B cell (primary cell): ENCODE measurements at regions not wholly inside any gene's neighbourhood (a gene's known extent, or its start where the extent isn't known, plus 50 kb on each side); places are given as distances from the start of the nearest gene placed in this dataset.

ENCODE experiments used
- ATAC-seq: fragments of 200-7000 bp; cut with Tn5 transposase; one replicate; pipeline ENCODE4 v1.10.0; 2021; ENCODE audit warnings: low read depth, mild to moderate bottlenecking, moderate number of reproducible peaks, moderate library complexity
- CTCF ChIA-PET: fragments of 350-600 bp; sonication (Branson Sonifier 250); formaldehyde crosslinking; loops from one replicate; lab custom pipeline; 2021; ENCODE audit warnings: antibody characterized with exemption, inconsistent platforms; lab: Charles Lee
- POLR2A ChIA-PET: fragments of 350-600 bp; sonication (Branson Sonifier 250); formaldehyde crosslinking; loops from one replicate; lab custom pipeline; 2021; ENCODE audit warnings: antibody characterized with exemption; lab: Charles Lee
- DNase-seq: peaks from one replicate; pipeline ENCODE4 v3.0.0; 2013
- H2AFZ ChIP-seq: 2 replicates; pipeline ENCODE4 v1.6.1; 2012; ENCODE audit warnings: mild to moderate bottlenecking, low read depth, low read length; ENCODE audit not compliant: insufficient read depth, poor library complexity, severe bottlenecking
- H3K27ac ChIP-seq, 2 donors: 1 replicate in 1 of 2; 2 replicates in 1 of 2; pipeline ENCODE4 v1.5.1; 2012 to 2013; ENCODE audit warnings: low read length in 2 of 2, mild to moderate bottlenecking in 2 of 2, moderate library complexity in 1 of 2
- H3K27me3 ChIP-seq, 4 experiments: fragments of 200-600 bp in 1 of 4; sonication (generic) in 1 of 4; replicated peaks in 1 of 4; 1 replicate in 2 of 4; 2 replicates in 2 of 4; pipeline versions ENCODE4 v1.6.1 to v1.7.0; 2013 to 2016; ENCODE audit warnings: low read length in 3 of 4, mild to moderate bottlenecking in 2 of 4, mixed read lengths in 1 of 4, moderate library complexity in 1 of 4; ENCODE audit not compliant: insufficient read depth in 4 of 4, control insufficient read depth in 3 of 4; ENCODE audit errors: control extremely low read depth in 1 of 4
- H3K36me3 ChIP-seq, 2 experiments: replicated peaks in 1 of 2; 1 replicate in 1 of 2; 2 replicates in 1 of 2; pipeline versions ENCODE4 v1.6.1 to v1.7.1; 2013; ENCODE audit warnings: low read length in 1 of 2; ENCODE audit not compliant: insufficient read depth in 2 of 2, control insufficient read depth in 1 of 2; ENCODE audit errors: control extremely low read depth in 1 of 2, extremely low read depth in 1 of 2
- H3K4me1 ChIP-seq, 2 donors: fragments of 200-600 bp in 1 of 2; sonication (generic) in 1 of 2; 1 replicate in 1 of 2; 2 replicates in 1 of 2; pipeline versions ENCODE4 v1.5.1 to v1.6.1; 2013 to 2017; ENCODE audit warnings: low read length in 2 of 2; ENCODE audit not compliant: control insufficient read depth in 2 of 2, insufficient read depth in 2 of 2
- H3K4me2 ChIP-seq: replicated peaks from 2 replicates; pipeline ENCODE3; 2012; ENCODE audit warnings: mild to moderate bottlenecking, low read depth, low read length; ENCODE audit not compliant: poor library complexity, severe bottlenecking
- H3K4me3 ChIP-seq, 5 experiments: fragments of 200-600 bp in 1 of 5; sonication (generic) in 1 of 5; 1 replicate in 3 of 5; 2 replicates in 2 of 5; pipeline versions ENCODE4 v1.5.1 to v1.7.0; 2011 to 2016; ENCODE audit warnings: low read length in 4 of 5, mild to moderate bottlenecking in 4 of 5, low read depth in 2 of 5, control low read depth in 1 of 5, moderate library complexity in 1 of 5; ENCODE audit not compliant: insufficient read depth in 1 of 5; ENCODE audit errors: control extremely low read depth in 1 of 5, extremely low read depth in 1 of 5
- H3K79me2 ChIP-seq: fragments of 200-600 bp; sonication (generic); one replicate; pipeline ENCODE4 v1.6.0; 2016; ENCODE audit warnings: low read length; ENCODE audit not compliant: control insufficient read depth, insufficient read depth
- H3K9ac ChIP-seq: fragments of 200-600 bp; sonication (generic); 2 replicates; pipeline ENCODE4 v1.6.1; 2017; ENCODE audit warnings: mild to moderate bottlenecking, low read length, moderate library complexity
- H3K9me3 ChIP-seq, 3 donors: one replicate each; pipeline versions ENCODE4 v1.6.1 to v1.7.1; 2013; ENCODE audit warnings: low read length in 2 of 3; ENCODE audit not compliant: control insufficient read depth in 2 of 3, insufficient read depth in 1 of 3; ENCODE audit errors: control extremely low read depth in 1 of 3
- H4K20me1 ChIP-seq: 2 replicates; pipeline ENCODE4 v1.6.0; 2012; ENCODE audit warnings: mild to moderate bottlenecking, low read length; ENCODE audit not compliant: insufficient read depth, control insufficient read depth, poor library complexity, severe bottlenecking
- H3K27ac Mint-ChIP-seq: one replicate; pipeline ENCODE4 v1.8.0; 2021; ENCODE audit warnings: mixed read lengths
- H3K27me3 Mint-ChIP-seq: one replicate; pipeline ENCODE4 v1.8.0; 2021; ENCODE audit warnings: mixed read lengths
- H3K4me1 Mint-ChIP-seq: one replicate; pipeline ENCODE4 v1.8.0; 2021; ENCODE audit warnings: mixed read lengths
- H3K4me3 Mint-ChIP-seq: one replicate; pipeline ENCODE4 v1.8.0; 2021; ENCODE audit warnings: mixed read lengths
- H3K9me3 Mint-ChIP-seq: one replicate; pipeline ENCODE4 v1.8.0; 2022; ENCODE audit warnings: mixed read lengths; ENCODE audit not compliant: insufficient read depth
- EZH2 ChIP-seq: IDR thresholded peaks from 2 replicates; pipeline ENCODE4 v1.6.1; 2012; ENCODE audit warnings: borderline replicate concordance, low read depth, mild to moderate bottlenecking, moderate library complexity, low read length; ENCODE audit not compliant: insufficient read depth, poor library complexity, severe bottlenecking
- WGBS: methylation state at CpG from one replicate; pipeline ENCODE4 v1.1.5; 2013; ENCODE audit warnings: missing lambda C conversion rate; ENCODE audit not compliant: insufficient coverage; 5-methylcytosine and 5-hydroxymethylcytosine counted together
- intact Hi-C: fragments of 100-400 bp; cut with micrococcal nuclease; formaldehyde crosslinking; loops from one replicate; pipeline ENCODE4 v1.10.0; 2022
- TF ChIP-seq, protein P1 (sequence below): fragments of 200-600 bp; IDR thresholded peaks from one replicate; pipeline ENCODE4 v1.8.0; 2022; ENCODE audit warnings: antibody characterized with exemption, mild to moderate bottlenecking

DNA sequence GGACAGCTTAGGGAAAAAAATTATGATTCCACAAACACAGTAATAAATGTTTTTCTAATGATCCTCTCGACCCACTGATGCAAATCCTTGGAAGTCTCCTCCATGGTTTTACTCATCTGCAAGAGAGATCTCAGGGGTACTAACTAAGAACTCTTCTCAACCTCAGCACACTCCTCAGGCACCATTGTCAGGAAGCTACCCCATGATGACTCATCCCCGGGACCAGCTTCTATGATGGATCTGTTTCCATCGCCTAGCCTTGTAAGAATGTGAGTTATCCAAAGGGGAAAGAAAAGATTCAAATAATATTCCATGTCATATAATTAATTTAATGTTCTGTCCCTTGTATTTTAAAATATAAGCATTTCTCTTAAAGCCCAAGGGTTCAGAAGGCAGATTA is 816.1 kb upstream of the IGFBP7 start:
- H3K79me2 ChIP-seq: no peaks in the 10 kb centered on the region
- H2AFZ ChIP-seq: no peak overlapping the region
- Mint-ChIP-seq H3K27ac (no peak overlapping the region), H3K9me3 (no peaks in the 10 kb centered on the region), H3K4me3 (no peak overlapping the region), H3K4me1 (no peaks in the 10 kb centered on the region), H3K27me3 (no peaks in the 10 kb centered on the region)
- no peak for TF ChIP-seq EZH2
- TF ChIP-seq, protein P1, sequence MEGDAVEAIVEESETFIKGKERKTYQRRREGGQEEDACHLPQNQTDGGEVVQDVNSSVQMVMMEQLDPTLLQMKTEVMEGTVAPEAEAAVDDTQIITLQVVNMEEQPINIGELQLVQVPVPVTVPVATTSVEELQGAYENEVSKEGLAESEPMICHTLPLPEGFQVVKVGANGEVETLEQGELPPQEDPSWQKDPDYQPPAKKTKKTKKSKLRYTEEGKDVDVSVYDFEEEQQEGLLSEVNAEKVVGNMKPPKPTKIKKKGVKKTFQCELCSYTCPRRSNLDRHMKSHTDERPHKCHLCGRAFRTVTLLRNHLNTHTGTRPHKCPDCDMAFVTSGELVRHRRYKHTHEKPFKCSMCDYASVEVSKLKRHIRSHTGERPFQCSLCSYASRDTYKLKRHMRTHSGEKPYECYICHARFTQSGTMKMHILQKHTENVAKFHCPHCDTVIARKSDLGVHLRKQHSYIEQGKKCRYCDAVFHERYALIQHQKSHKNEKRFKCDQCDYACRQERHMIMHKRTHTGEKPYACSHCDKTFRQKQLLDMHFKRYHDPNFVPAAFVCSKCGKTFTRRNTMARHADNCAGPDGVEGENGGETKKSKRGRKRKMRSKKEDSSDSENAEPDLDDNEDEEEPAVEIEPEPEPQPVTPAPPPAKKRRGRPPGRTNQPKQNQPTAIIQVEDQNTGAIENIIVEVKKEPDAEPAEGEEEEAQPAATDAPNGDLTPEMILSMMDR: no peak
- POLR2A ChIA-PET: no interaction called here
- no peak overlapping the region for H3K27ac ChIP-seq
- H4K20me1 ChIP-seq: no peaks in the 10 kb centered on the region
- intact Hi-C loops: no loop called here
- H3K9ac ChIP-seq: no peak overlapping the region
- no peaks in the 10 kb centered on the region for H3K4me1 ChIP-seq
- H3K4me2 ChIP-seq: no peak overlapping the region
- DNase-seq: no peak
- H3K36me3 ChIP-seq: no peaks in the 10 kb centered on the region
- no peaks in the 10 kb centered on the region for H3K27me3 ChIP-seq
- no peaks in the 10 kb centered on the region for H3K9me3 ChIP-seq
- 57% methylated on average over 1 of the region's 3 CpGs for WGBS
- ATAC-seq: no peak
- CTCF ChIA-PET: no interaction called here
- H3K4me3 ChIP-seq: no peak overlapping the region

DNA sequence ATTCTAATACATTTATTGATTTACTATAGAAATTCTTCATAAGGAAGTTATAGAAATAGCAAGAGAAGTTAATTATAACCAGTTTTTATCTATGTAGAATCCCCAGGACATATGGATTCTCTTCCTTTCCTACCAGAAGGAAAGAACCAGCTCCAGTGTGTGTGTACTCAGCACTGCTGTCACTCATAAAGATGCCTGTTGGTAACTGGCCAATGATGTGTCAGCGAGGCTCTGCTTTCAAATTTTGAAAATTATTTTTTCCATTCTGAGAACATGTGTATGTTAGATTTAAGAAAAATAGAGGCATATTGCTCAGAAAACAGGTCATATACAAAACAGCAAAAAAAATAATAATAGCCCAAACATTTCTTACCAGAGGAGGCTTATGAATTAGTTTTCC is 814.8 kb upstream of the IGFBP7 start:
- H3K36me3 ChIP-seq: no peaks in the 10 kb centered on the region
- TF ChIP-seq, protein P1: no peak
- TF ChIP-seq EZH2: no peak
- Mint-ChIP-seq H3K27me3 (no peaks in the 10 kb centered on the region), H3K9me3 (no peaks in the 10 kb centered on the region), H3K27ac (no peak overlapping the region), H3K4me1 (no peaks in the 10 kb centered on the region), H3K4me3 (no peak overlapping the region)
- H3K79me2 ChIP-seq: no peaks in the 10 kb centered on the region
- ChIA-PET POLR2A (no interaction called here), CTCF (no interaction called here)
- ATAC-seq: no peak
- no peak for DNase-seq
- no peaks in the 10 kb centered on the region for H3K27me3 ChIP-seq
- H3K27ac ChIP-seq: no peak overlapping the region
- WGBS: no CpG with 5 or more reads among the region's 1 CpG
- H3K4me3 ChIP-seq: no peak overlapping the region
- H3K4me2 ChIP-seq: no peak overlapping the region
- intact Hi-C loops: no loop called here
- no peaks in the 10 kb centered on the region for H3K9me3 ChIP-seq
- no peaks in the 10 kb centered on the region for H3K4me1 ChIP-seq
- H3K9ac ChIP-seq: no peak overlapping the region
- H4K20me1 ChIP-seq: no peaks in the 10 kb centered on the region
- H2AFZ ChIP-seq: no peak overlapping the region
